ENCODE measurements at regions not wholly inside any gene's neighbourhood (a gene's known extent, or its start where the extent isn't known, plus 50 kb on each side); places are given as distances from the start of the nearest gene placed in this dataset.
"Not testable (repeated sequence)": the region's sequence is repeated elsewhere in the genome, so short reads cannot be mapped to it uniquely, and the experiment has no call there.

DNA sequence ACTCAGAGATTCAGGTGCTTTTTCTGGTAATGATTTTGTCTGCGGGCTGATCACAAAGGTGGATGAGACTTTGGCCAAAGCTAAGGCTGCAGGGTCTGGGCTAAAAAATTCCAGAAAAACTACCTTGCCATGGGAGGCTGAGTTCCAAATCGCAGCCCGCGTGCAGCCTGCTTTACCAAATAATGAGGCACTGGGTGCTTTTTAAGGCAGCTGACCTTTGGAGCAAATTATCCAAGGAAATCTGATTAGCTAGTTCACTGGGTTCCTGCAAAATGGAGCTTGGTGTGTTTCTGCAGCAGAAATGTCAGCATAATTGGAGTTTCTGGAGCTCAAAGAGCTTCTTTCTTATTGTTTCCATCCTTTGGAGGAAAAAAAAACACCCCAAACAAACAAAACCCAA, 156.6 kb downstream of the NPIPA7 start:
- not testable (repeated sequence) for H3K27me3 ChIP-seq (replicated peaks; ENCODE audit: insufficient read depth, low read length); H4K20me1 ChIP-seq (ENCODE audit: insufficient read depth, low read length); DNase-seq; H3K4me1 ChIP-seq (ENCODE audit: low read length); H3K9me2 ChIP-seq (replicated peaks; ENCODE audit: insufficient read depth, low read length); H3K27ac ChIP-seq (ENCODE audit: low read length); H2AFZ ChIP-seq (ENCODE audit: low read length); H3K9ac ChIP-seq (ENCODE audit: low read length); H3K4me3 ChIP-seq (ENCODE audit: low read length); H3K4me2 ChIP-seq (ENCODE audit: low read depth, low read length); H3K9me3 ChIP-seq (replicated peaks; ENCODE audit: insufficient read depth, low read length); H3K36me3 ChIP-seq (replicated peaks; ENCODE audit: insufficient read depth, low read length); H3K79me2 ChIP-seq (ENCODE audit: low read length); H3F3A ChIP-seq (ENCODE audit: insufficient read depth, low read length)

DNA sequence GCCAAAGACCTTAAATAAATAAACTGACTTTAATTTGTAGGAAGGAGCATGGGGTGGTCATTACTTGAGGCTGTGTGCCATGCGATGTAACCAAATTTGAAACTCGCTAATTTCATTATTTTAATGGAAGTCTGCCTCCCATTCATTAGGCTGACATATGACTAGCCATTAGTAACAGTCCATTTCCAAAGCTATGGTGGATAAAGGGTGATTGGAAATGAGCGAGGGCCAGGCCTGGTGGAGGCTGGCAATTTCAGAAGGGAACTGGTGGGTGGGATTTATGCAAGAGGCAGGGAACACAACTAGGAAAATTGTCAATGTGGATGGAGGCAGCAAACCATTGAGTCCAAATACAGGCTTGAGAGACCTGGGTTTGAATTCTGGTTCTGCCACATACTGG, 157.2 kb downstream of the NPIPA7 start:
- not testable (repeated sequence) for H2AFZ ChIP-seq (ENCODE audit: low read length); H3K27me3 ChIP-seq (replicated peaks; ENCODE audit: insufficient read depth, low read length); H3K36me3 ChIP-seq (replicated peaks; ENCODE audit: insufficient read depth, low read length); H3K9me3 ChIP-seq (replicated peaks; ENCODE audit: insufficient read depth, low read length); H3F3A ChIP-seq (ENCODE audit: insufficient read depth, low read length); H3K27ac ChIP-seq (ENCODE audit: low read length); H4K20me1 ChIP-seq (ENCODE audit: insufficient read depth, low read length); H3K9ac ChIP-seq (ENCODE audit: low read length); H3K4me1 ChIP-seq (ENCODE audit: low read length); H3K4me2 ChIP-seq (ENCODE audit: low read depth, low read length); DNase-seq; H3K4me3 ChIP-seq (ENCODE audit: low read length); H3K9me2 ChIP-seq (replicated peaks; ENCODE audit: insufficient read depth, low read length); H3K79me2 ChIP-seq (ENCODE audit: low read length)

DNA sequence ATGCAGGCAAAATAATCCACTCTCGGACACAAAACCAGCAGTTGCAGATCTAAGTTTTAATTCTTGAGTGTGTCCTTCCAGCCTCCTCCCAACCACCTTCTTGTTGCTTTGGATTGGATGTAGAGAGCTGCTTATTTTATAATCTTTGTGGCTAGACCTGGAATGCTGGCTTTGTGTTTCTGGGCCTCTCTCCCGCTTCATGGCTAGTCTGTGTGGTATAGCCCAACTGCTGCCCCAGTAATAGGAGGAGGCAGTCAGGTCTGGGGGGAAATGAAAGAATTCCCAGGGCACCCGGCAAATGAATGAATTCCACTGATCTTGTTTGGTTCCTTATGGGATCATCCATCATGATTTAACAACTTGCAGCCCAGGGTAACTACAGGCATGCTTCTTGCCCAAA, 170.8 kb downstream of the NPIPA7 start:
- not testable (repeated sequence) for DNase-seq; H2AFZ ChIP-seq (ENCODE audit: low read length); H3K9me2 ChIP-seq (replicated peaks; ENCODE audit: insufficient read depth, low read length); H3K36me3 ChIP-seq (replicated peaks; ENCODE audit: insufficient read depth, low read length); H3F3A ChIP-seq (ENCODE audit: insufficient read depth, low read length); H3K9me3 ChIP-seq (replicated peaks; ENCODE audit: insufficient read depth, low read length); H3K79me2 ChIP-seq (ENCODE audit: low read length); H4K20me1 ChIP-seq (ENCODE audit: insufficient read depth, low read length); H3K27ac ChIP-seq (ENCODE audit: low read length); H3K27me3 ChIP-seq (replicated peaks; ENCODE audit: insufficient read depth, low read length); H3K4me2 ChIP-seq (ENCODE audit: low read depth, low read length); H3K4me1 ChIP-seq (ENCODE audit: low read length); H3K4me3 ChIP-seq (ENCODE audit: low read length); H3K9ac ChIP-seq (ENCODE audit: low read length)

DNA sequence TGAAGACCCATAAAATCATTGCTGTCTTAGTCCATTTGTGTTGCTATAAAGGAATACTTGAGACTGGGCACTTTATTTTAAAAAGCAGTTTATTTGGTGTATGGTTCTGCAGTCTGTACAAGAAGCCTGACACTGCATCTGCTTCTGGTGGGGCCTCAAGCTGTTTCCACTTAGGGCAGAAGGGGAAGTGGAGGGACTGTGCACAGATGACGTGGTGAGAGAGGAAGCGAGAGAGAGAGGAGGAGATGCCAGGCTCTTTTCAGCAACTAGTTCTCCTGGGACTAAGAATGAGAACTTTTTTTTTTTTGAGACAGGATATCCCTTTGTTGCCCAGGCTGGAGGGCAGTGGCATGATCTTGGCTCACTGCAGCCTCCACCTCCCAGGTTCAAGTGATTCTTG, 171.9 kb downstream of the NPIPA7 start:
- H2AFZ ChIP-seq (ENCODE audit: low read length); H3K9me3 ChIP-seq (replicated peaks; ENCODE audit: insufficient read depth, low read length); H3K9me2 ChIP-seq (replicated peaks; ENCODE audit: insufficient read depth, low read length); H3K4me2 ChIP-seq (ENCODE audit: low read depth, low read length); H3K79me2 ChIP-seq (ENCODE audit: low read length); H3K4me1 ChIP-seq (ENCODE audit: low read length); H3K4me3 ChIP-seq (ENCODE audit: low read length); H3F3A ChIP-seq (ENCODE audit: insufficient read depth, low read length); DNase-seq; H3K27me3 ChIP-seq (replicated peaks; ENCODE audit: insufficient read depth, low read length); H4K20me1 ChIP-seq (ENCODE audit: insufficient read depth, low read length); H3K9ac ChIP-seq (ENCODE audit: low read length); H3K27ac ChIP-seq (ENCODE audit: low read length); H3K36me3 ChIP-seq (replicated peaks; ENCODE audit: insufficient read depth, low read length): not testable (repeated sequence)

DNA sequence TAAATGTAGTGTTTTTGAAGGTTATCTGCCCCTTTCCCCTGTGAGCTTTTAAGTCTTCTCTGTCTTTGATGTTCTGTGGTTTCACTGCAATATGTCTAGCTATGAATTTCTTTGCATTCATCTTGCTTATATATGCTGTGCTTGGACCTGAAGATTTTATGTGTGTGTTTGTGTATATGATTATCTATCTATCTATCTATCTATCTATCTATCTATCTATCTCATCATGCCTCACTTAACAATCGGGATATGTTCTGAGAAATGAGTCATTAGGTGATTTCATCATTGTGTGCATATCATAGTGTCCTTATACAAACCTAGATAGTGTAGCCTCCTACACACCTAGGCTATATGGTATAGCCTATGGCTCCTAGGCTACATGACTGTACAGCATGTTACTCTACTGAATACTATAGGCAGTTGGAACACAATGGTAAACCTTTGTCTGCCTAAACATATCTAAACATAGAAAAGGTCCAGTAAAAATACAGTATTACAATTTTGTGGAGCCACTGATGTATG, 173.9 kb downstream of the NPIPA7 start:
- not testable (repeated sequence) for H3K9ac ChIP-seq (ENCODE audit: low read length); H3K9me2 ChIP-seq (replicated peaks; ENCODE audit: insufficient read depth, low read length); H2AFZ ChIP-seq (ENCODE audit: low read length); H3K4me3 ChIP-seq (ENCODE audit: low read length); DNase-seq; H3K79me2 ChIP-seq (ENCODE audit: low read length); H3K27ac ChIP-seq (ENCODE audit: low read length); H3F3A ChIP-seq (ENCODE audit: insufficient read depth, low read length); H3K9me3 ChIP-seq (replicated peaks; ENCODE audit: insufficient read depth, low read length); H3K4me1 ChIP-seq (ENCODE audit: low read length); H3K36me3 ChIP-seq (replicated peaks; ENCODE audit: insufficient read depth, low read length); H3K4me2 ChIP-seq (ENCODE audit: low read depth, low read length); H4K20me1 ChIP-seq (ENCODE audit: insufficient read depth, low read length); H3K27me3 ChIP-seq (replicated peaks; ENCODE audit: insufficient read depth, low read length)

DNA sequence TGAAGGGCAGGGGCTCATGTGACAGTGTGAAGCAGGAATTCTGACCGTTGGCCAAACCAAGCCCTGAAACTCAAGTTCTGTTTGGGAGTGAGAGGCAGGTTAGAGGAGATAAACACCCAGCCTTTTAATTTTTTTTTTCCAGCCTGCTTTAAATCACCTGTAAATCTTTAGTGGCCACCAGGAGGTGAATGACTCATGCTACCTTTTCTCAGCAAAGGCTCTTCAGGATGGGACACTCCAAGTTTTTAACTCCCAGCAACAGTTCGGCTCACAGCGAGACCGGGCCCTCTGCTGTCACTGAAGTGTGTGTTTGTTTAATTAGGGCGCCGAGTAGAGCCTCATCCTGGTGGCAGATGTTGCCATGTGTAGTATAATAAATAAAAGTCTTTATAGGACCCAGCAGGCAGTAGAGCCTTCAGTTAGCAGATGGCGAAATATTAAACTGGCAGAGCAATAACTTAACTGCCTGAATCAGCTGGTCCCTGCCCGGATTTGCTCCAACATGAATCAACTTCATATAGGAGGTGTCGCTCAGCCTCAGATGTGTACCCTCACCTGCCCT, 180.3 kb downstream of the NPIPA7 start:
- H3K9me2 ChIP-seq (replicated peaks; ENCODE audit: insufficient read depth, low read length); H3K9ac ChIP-seq (ENCODE audit: low read length); H3K4me2 ChIP-seq (ENCODE audit: low read depth, low read length); H3K79me2 ChIP-seq (ENCODE audit: low read length); H3K4me3 ChIP-seq (ENCODE audit: low read length); H3K4me1 ChIP-seq (ENCODE audit: low read length); H3K27ac ChIP-seq (ENCODE audit: low read length); H3K27me3 ChIP-seq (replicated peaks; ENCODE audit: insufficient read depth, low read length); H2AFZ ChIP-seq (ENCODE audit: low read length); DNase-seq; H3F3A ChIP-seq (ENCODE audit: insufficient read depth, low read length); H3K9me3 ChIP-seq (replicated peaks; ENCODE audit: insufficient read depth, low read length); H4K20me1 ChIP-seq (ENCODE audit: insufficient read depth, low read length); H3K36me3 ChIP-seq (replicated peaks; ENCODE audit: insufficient read depth, low read length): not testable (repeated sequence)

DNA sequence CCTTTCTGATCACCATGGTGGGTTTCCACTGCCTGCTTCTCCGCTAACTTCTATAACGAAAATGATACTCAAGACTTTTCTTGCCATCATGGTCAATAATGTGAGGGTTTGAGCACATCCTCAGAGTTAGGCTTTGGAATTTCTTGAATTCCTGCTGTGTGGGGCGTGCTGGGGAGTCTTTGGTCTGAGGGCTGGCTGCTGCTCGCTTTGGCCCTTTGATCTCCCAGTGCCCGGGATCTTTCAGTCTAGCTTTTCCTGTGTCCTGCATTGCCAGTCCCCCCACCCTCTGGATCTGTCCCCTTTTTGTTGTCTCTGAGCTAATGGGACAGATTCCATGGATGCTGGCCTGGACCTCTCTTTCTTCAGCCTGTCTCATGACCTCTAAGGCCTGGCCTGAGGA, 182.6 kb downstream of the NPIPA7 start:
- not testable (repeated sequence) for H3K79me2 ChIP-seq (ENCODE audit: low read length); H3K4me1 ChIP-seq (ENCODE audit: low read length); H3F3A ChIP-seq (ENCODE audit: insufficient read depth, low read length); H3K9me2 ChIP-seq (replicated peaks; ENCODE audit: insufficient read depth, low read length); H3K4me3 ChIP-seq (ENCODE audit: low read length); DNase-seq; H3K27me3 ChIP-seq (replicated peaks; ENCODE audit: insufficient read depth, low read length); H3K9me3 ChIP-seq (replicated peaks; ENCODE audit: insufficient read depth, low read length); H3K27ac ChIP-seq (ENCODE audit: low read length); H3K9ac ChIP-seq (ENCODE audit: low read length); H4K20me1 ChIP-seq (ENCODE audit: insufficient read depth, low read length); H3K4me2 ChIP-seq (ENCODE audit: low read depth, low read length); H3K36me3 ChIP-seq (replicated peaks; ENCODE audit: insufficient read depth, low read length); H2AFZ ChIP-seq (ENCODE audit: low read length)

DNA sequence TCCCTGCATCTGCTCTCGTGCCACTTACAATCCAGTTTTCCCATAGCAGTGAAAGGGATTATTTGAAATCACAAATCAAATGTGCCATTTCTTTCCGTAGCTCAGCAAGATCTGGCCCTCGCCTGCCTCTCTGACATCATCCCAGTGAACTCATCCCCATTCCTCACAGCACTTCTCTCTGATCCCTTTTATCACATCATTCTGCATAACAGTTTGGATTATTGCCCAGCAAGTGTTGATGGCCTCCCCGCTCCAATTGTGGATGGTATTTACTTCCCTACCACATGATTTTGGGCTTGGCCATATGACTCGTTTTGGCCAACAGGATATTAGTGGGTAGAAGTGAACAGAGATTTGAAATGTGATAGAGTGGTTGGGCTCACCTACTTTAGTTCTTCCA, 185.0 kb downstream of the NPIPA7 start:
- H3K27ac ChIP-seq (ENCODE audit: low read length); H3K9me2 ChIP-seq (replicated peaks; ENCODE audit: insufficient read depth, low read length); H3K4me2 ChIP-seq (ENCODE audit: low read depth, low read length); DNase-seq; H3F3A ChIP-seq (ENCODE audit: insufficient read depth, low read length); H3K79me2 ChIP-seq (ENCODE audit: low read length); H3K4me3 ChIP-seq (ENCODE audit: low read length); H3K9ac ChIP-seq (ENCODE audit: low read length); H3K9me3 ChIP-seq (replicated peaks; ENCODE audit: insufficient read depth, low read length); H3K36me3 ChIP-seq (replicated peaks; ENCODE audit: insufficient read depth, low read length); H3K4me1 ChIP-seq (ENCODE audit: low read length); H2AFZ ChIP-seq (ENCODE audit: low read length); H4K20me1 ChIP-seq (ENCODE audit: insufficient read depth, low read length); H3K27me3 ChIP-seq (replicated peaks; ENCODE audit: insufficient read depth, low read length): not testable (repeated sequence)
